ENCODE measurements at regions not wholly inside any gene's neighbourhood (a gene's known extent, or its start where the extent isn't known, plus 50 kb on each side); places are given as distances from the start of the nearest gene placed in this dataset.
"Not testable (repeated sequence)": the region's sequence is repeated elsewhere in the genome, so short reads cannot be mapped to it uniquely, and the experiment has no call there.

DNA sequence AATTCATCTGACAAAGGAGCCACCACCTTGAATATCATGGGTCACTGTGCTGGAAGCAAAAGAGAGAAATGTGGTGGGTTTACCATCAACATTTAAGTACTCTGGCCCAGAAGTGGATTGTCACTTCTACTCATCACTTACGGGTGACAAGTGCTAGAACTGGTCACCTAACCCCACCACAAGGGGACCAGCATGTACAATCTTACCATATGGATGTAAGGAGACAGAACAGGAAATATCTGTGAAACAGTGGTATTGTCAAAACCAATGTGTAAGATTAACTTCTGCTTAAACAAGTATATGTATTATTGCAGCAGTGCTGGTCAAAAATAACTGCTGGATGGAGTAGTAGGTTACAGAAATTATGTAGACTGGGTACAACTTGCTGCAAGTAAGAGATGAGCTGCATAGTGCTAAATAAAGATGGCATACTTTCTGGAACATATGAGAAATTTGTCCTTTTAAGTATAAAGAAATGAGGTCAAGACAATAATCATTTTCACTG, 171.8 kb downstream of the POTEB3 start:
- no peaks in the 10 kb centered on the region for H3K36me3 ChIP-seq
- no peak overlapping the region for H3K27ac ChIP-seq
- no peaks in the 10 kb centered on the region for H3K27me3 ChIP-seq
- intact Hi-C loops (cut with DNase I) = no loop called here
- 16% methylated on average over 1 of the region's 1 CpG for WGBS (ENCODE audit: insufficient coverage, low coverage, low lambda C conversion rate, missing lambda C conversion rate)
- ATAC-seq = peak in 2 of 4 donors; percentile 20 to 31
- no peak for DNase-seq
- TF ChIP-seq, protein P1, sequence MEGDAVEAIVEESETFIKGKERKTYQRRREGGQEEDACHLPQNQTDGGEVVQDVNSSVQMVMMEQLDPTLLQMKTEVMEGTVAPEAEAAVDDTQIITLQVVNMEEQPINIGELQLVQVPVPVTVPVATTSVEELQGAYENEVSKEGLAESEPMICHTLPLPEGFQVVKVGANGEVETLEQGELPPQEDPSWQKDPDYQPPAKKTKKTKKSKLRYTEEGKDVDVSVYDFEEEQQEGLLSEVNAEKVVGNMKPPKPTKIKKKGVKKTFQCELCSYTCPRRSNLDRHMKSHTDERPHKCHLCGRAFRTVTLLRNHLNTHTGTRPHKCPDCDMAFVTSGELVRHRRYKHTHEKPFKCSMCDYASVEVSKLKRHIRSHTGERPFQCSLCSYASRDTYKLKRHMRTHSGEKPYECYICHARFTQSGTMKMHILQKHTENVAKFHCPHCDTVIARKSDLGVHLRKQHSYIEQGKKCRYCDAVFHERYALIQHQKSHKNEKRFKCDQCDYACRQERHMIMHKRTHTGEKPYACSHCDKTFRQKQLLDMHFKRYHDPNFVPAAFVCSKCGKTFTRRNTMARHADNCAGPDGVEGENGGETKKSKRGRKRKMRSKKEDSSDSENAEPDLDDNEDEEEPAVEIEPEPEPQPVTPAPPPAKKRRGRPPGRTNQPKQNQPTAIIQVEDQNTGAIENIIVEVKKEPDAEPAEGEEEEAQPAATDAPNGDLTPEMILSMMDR (IDR thresholded peaks at IDR 0.05) = no peak
- no peak for TF ChIP-seq POLR2A (IDR thresholded peaks at IDR 0.05)
- no peaks in the 10 kb centered on the region for H3K4me1 ChIP-seq
- no peak overlapping the region for H3K4me3 ChIP-seq
- no peaks in the 10 kb centered on the region for H3K9me3 ChIP-seq

DNA sequence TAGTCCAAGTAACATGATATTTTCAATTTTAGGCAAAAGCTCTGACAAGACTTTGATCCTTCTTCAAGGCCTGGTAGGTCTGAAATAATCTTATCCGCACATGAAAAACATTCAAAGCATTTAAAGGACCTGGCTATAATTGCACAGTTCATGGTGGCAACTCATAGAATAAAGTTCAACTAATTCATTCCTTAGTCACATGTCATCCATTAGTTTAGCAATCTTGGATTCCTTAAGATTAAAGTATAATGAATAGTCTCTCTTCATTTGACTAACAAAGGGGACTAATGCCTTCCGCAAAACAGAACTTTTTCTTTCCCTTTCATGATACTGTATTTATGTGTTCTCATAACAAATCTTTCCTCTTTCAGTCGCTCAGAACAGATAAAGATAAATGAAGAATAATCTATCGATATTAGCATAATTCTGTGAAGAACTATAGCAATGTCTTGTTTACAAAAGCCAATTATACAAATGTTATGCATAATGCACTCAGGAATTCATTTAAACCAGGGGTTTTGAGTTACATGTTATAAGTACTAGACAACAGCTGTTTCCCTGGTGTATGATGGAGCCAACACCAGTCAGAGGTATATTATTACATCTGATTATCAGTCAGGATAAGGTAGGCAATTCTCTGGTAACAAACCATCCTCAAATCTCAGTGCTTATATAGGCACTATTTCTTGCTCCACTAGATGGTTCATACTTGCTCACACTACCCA, 172.5 kb downstream of the POTEB3 start:
- Histone ChIP-seq H3K9me3 (no peaks in the 10 kb centered on the region), H3K36me3 (no peaks in the 10 kb centered on the region), H3K27me3 (no peaks in the 10 kb centered on the region), H3K4me3 (no peak overlapping the region), H3K27ac (no peak overlapping the region), H3K4me1 (no peaks in the 10 kb centered on the region)
- intact Hi-C loops (cut with DNase I) = no loop called here
- no peak for TF ChIP-seq POLR2A (IDR thresholded peaks at IDR 0.05)
- TF ChIP-seq, protein P1 (IDR thresholded peaks at IDR 0.05) = no peak
- 63% methylated on average over 4 of the region's 4 CpGs for WGBS (ENCODE audit: insufficient coverage, low coverage, low lambda C conversion rate, missing lambda C conversion rate)
- ATAC-seq (peak in 2 of 4 donors; percentile 6 to 18), DNase-seq (no peak)

DNA sequence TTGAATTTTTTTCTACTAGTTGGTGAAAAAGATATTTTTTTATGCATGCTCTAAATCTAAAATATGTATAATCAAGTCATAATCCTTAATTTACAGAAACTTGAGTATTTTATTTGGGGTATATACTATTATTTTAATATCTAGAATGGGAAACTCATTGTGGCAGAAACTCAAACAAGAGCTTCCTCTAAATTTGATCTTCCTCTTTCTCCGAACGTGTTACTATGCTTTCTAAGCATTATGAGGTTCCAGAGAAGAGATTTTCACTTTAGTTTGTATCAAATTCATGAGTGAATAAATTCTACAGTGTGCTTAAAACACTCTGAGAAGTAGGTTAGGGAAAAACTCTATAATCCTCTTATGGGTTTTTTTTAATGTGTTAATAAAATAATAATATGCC, 173.1 kb downstream of the POTEB3 start:
- intact Hi-C loops (cut with DNase I) = no loop called here
- ATAC-seq = no peak
- no peaks in the 10 kb centered on the region for H3K36me3 ChIP-seq
- no peak for TF ChIP-seq POLR2A (IDR thresholded peaks at IDR 0.05)
- TF ChIP-seq, protein P1 (IDR thresholded peaks at IDR 0.05) = no peak
- H3K4me1 ChIP-seq = no peaks in the 10 kb centered on the region
- H3K9me3 ChIP-seq = no peaks in the 10 kb centered on the region
- no peak overlapping the region for H3K4me3 ChIP-seq
- no peak overlapping the region for H3K27ac ChIP-seq
- WGBS (ENCODE audit: insufficient coverage, low coverage, low lambda C conversion rate, missing lambda C conversion rate) = 5% methylated on average over 2 of the region's 2 CpGs
- H3K27me3 ChIP-seq = no peaks in the 10 kb centered on the region
- DNase-seq = no peak

DNA sequence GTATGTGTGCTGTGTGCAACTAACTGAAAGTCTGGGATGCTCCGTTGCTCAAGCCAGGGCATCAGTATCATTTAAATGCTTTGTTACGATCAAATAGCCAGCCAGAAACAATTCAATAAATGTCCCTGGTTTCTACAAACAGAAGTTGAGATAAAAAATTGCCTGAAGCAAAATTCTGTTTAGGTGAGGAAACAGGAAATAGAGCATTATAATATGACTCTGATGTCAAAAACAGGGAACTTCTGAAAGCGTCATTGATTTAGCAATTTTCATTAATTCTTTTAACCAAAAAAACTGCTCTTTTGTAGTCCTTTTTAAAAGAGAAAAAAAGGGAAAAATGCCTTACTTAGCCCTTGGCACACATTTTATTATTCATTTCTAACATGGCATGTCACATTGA, 174.7 kb downstream of the POTEB3 start:
- intact Hi-C loops (cut with DNase I); H3K4me3 ChIP-seq; H3K27me3 ChIP-seq; H3K9me3 ChIP-seq; H3K27ac ChIP-seq; ATAC-seq; DNase-seq; H3K36me3 ChIP-seq; H3K4me1 ChIP-seq: not testable (repeated sequence)
- WGBS (ENCODE audit: insufficient coverage, low coverage, low lambda C conversion rate, missing lambda C conversion rate) = 58% methylated on average over 3 of the region's 3 CpGs

DNA sequence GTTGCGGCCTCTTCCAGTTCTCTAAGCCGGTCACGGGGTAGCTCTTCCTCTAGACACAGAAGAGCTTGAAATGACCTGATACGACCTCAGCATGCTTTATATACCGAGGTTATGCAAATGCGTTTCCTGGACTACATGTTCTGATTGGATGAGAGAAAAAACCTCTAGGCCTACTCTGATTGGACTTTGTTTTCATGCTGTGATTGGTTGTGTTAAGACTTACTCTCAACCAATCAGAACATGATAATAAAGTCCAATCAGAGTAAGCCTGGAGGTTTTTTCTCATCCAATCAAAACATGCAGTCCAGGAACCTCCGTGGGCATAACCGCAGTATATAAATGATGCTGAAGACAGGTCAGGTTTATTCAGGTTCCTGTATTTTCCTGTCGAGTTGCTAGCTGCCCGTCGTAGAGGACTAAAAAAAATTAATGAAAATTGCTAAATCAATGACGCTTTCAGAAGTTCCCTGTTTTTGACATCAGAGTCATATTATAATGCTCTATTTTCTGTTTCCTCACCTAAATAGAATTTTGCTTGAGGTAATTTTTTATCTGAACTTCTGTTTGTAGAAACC, 177.4 kb downstream of the POTEB3 start:
- Histone ChIP-seq H3K27ac (no peak overlapping the region), H3K4me1 (no peaks in the 10 kb centered on the region), H3K9me3 (no peaks in the 10 kb centered on the region), H3K36me3 (no peaks in the 10 kb centered on the region), H3K4me3 (no peak overlapping the region), H3K27me3 (peaks cover 0 to 5% of the 10 kb centered on the region in 2 donors)
- intact Hi-C loops (cut with DNase I) = no loop called here
- DNase-seq (no peak), ATAC-seq (no peak)
- no peak for TF ChIP-seq POLR2A (IDR thresholded peaks at IDR 0.05)
- TF ChIP-seq, protein P1 (IDR thresholded peaks at IDR 0.05) = no peak
- WGBS (ENCODE audit: insufficient coverage, low coverage, low lambda C conversion rate, missing lambda C conversion rate) = 60% methylated on average over 12 of the region's 12 CpGs

Measured in right lobe of liver (tissue), 6 donors.